Right lobe of liver (tissue), 6 donors: ENCODE measurements at regions not wholly inside any gene's neighbourhood (a gene's known extent, or its start where the extent isn't known, plus 50 kb on each side); places are given as distances from the start of the nearest gene placed in this dataset.

Experiments
- ATAC-seq, 4 donors: fragments of 200-7000 bp; cut with Tn5 transposase; one replicate each; pipeline ENCODE4 v1.9.1; 2020; ENCODE audit warnings: mild to moderate bottlenecking in 4 of 4, moderate library complexity in 4 of 4
- DNase-seq, 3 donors: peaks; one replicate each; pipeline ENCODE4 v3.0.0-alpha.2; 2020
- H3K27ac ChIP-seq, 3 donors: fragments of 200-600 bp; one replicate each; pipeline ENCODE4 v1.8.0; 2022
- H3K27me3 ChIP-seq, 2 donors: fragments of 200-600 bp; one replicate each; pipeline ENCODE4 v1.8.0; 2022
- H3K36me3 ChIP-seq, 4 donors: fragments of 200-600 bp; sonication (generic) in 1 of 4; one replicate each; pipeline versions ENCODE4 v1.5.1 to v1.8.0; 2017 to 2022; ENCODE audit warnings: control low read depth in 1 of 4
- H3K4me1 ChIP-seq, 4 donors: fragments of 200-600 bp; sonication (generic) in 1 of 4; one replicate each; pipeline versions ENCODE4 v1.5.1 to v1.8.0; 2017 to 2022; ENCODE audit warnings: control low read depth in 1 of 4
- H3K4me3 ChIP-seq, 3 donors: fragments of 200-600 bp; one replicate each; pipeline ENCODE4 v1.8.0; 2022
- H3K9me3 ChIP-seq, 4 donors: fragments of 200-600 bp; sonication (generic) in 1 of 4; one replicate each; pipeline versions ENCODE4 v1.5.1 to v1.8.0; 2017 to 2022; ENCODE audit warnings: control low read depth in 1 of 4
- POLR2A ChIP-seq: fragments of 450-650 bp; IDR thresholded peaks from one replicate; pipeline ENCODE4 v1.6.1; 2017; ENCODE audit warnings: antibody characterized with exemption, mild to moderate bottlenecking
- WGBS: methylation state at CpG from one replicate; pipeline ENCODE4 v1.1.6; 2018; ENCODE audit warnings: low coverage, low lambda C conversion rate; ENCODE audit not compliant: insufficient coverage; ENCODE audit errors: missing lambda C conversion rate; 5-methylcytosine and 5-hydroxymethylcytosine counted together
- intact Hi-C, 2 donors: fragments of 100-400 bp; cut with DNase I; formaldehyde crosslinking; loops; one replicate each; pipeline versions ENCODE4 v1.11.2 to v1.14.1; 2022
- TF ChIP-seq, protein P1 (sequence below), 4 donors: fragments of 200-600 bp in 3 of 4; fragments of 450-650 bp in 1 of 4; IDR thresholded peaks; one replicate each; pipeline versions ENCODE4 v1.5.1 to v1.8.0; 2016 to 2022; ENCODE audit warnings: antibody characterized with exemption in 4 of 4, mild to moderate bottlenecking in 2 of 4
- donor health status: DM: no; HTN: yes; CAD: no.
- donor health status: DM: no; HTN: no; CAD: no.
- donor health status: DM: no; HTN: no; CAD: no.
- donor health status: DM: no; HTN: yes; CAD: no.
- donor health status: DM: no; HTN: yes; CAD: no.

- TF ChIP-seq POLR2A: no peak
- TF ChIP-seq, protein P1, sequence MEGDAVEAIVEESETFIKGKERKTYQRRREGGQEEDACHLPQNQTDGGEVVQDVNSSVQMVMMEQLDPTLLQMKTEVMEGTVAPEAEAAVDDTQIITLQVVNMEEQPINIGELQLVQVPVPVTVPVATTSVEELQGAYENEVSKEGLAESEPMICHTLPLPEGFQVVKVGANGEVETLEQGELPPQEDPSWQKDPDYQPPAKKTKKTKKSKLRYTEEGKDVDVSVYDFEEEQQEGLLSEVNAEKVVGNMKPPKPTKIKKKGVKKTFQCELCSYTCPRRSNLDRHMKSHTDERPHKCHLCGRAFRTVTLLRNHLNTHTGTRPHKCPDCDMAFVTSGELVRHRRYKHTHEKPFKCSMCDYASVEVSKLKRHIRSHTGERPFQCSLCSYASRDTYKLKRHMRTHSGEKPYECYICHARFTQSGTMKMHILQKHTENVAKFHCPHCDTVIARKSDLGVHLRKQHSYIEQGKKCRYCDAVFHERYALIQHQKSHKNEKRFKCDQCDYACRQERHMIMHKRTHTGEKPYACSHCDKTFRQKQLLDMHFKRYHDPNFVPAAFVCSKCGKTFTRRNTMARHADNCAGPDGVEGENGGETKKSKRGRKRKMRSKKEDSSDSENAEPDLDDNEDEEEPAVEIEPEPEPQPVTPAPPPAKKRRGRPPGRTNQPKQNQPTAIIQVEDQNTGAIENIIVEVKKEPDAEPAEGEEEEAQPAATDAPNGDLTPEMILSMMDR (IDR thresholded peaks at IDR 0.05): no peak
- intact Hi-C loops: no loop called here
- no peaks in the 10 kb centered on the region for H3K36me3 ChIP-seq
- no peak overlapping the region for H3K27ac ChIP-seq
- no peaks in the 10 kb centered on the region for H3K9me3 ChIP-seq
- ATAC-seq: no peak
- H3K4me3 ChIP-seq: no peak overlapping the region
- 93% methylated on average over 2 of the region's 2 CpGs for WGBS
- no peak for DNase-seq
- no peaks in the 10 kb centered on the region for H3K27me3 ChIP-seq
- no peaks in the 10 kb centered on the region for H3K4me1 ChIP-seq
These were observed 116.4 kb upstream of the PUDP start for GRCh38 chrX:7264399-7264798.

- Histone ChIP-seq H3K4me1 (no peaks in the 10 kb centered on the region), H3K4me3 (no peak overlapping the region), H3K27ac (no peak overlapping the region), H3K27me3 (no peaks in the 10 kb centered on the region), H3K36me3 (no peaks in the 10 kb centered on the region), H3K9me3 (no peaks in the 10 kb centered on the region)
- DNase-seq (no peak), ATAC-seq (peak in 1 of 4 donors; percentile 83)
- TF ChIP-seq, protein P1 (IDR thresholded peaks at IDR 0.05): no peak
- TF ChIP-seq POLR2A: no peak
- 80% methylated on average over 2 of the region's 3 CpGs for WGBS
- intact Hi-C loops: no loop called here
These were observed 116.0 kb upstream of the PUDP start for GRCh38 chrX:7263961-7264360.

GRCh38 chrX:7263330-7263729, 115.4 kb upstream of the PUDP start:
- Histone ChIP-seq H3K4me3 (no peak overlapping the region), H3K9me3 (no peaks in the 10 kb centered on the region), H3K27ac (no peak overlapping the region), H3K36me3 (no peaks in the 10 kb centered on the region), H3K27me3 (no peaks in the 10 kb centered on the region), H3K4me1 (no peaks in the 10 kb centered on the region)
- intact Hi-C loops: no loop called here
- TF ChIP-seq, protein P1 (IDR thresholded peaks at IDR 0.05): no peak
- no peak for TF ChIP-seq POLR2A
- ATAC-seq (no peak), DNase-seq (no peak)
- 88% methylated on average over 5 of the region's 5 CpGs for WGBS

GRCh38 chrX:7262551-7262950, 114.6 kb upstream of the PUDP start:
- intact Hi-C loops: no loop called here
- DNase-seq (no peak), ATAC-seq (no peak)
- Histone ChIP-seq H3K4me3 (no peak overlapping the region), H3K4me1 (no peaks in the 10 kb centered on the region), H3K27me3 (no peaks in the 10 kb centered on the region), H3K27ac (no peak overlapping the region), H3K9me3 (no peaks in the 10 kb centered on the region), H3K36me3 (no peaks in the 10 kb centered on the region)
- TF ChIP-seq, protein P1 (IDR thresholded peaks at IDR 0.05): no peak
- TF ChIP-seq POLR2A: no peak

- H3K9me3 ChIP-seq: no peaks in the 10 kb centered on the region
- no peak for ATAC-seq
- intact Hi-C loops: no loop called here
- no peak overlapping the region for H3K27ac ChIP-seq
- DNase-seq: no peak
- no peak overlapping the region for H3K4me3 ChIP-seq
- no peaks in the 10 kb centered on the region for H3K36me3 ChIP-seq
- no peaks in the 10 kb centered on the region for H3K27me3 ChIP-seq
- TF ChIP-seq, protein P1 (IDR thresholded peaks at IDR 0.05): no peak
- TF ChIP-seq POLR2A: no peak
- H3K4me1 ChIP-seq: no peaks in the 10 kb centered on the region
- WGBS: 77% methylated on average over 5 of the region's 5 CpGs
These were observed 113.8 kb upstream of the PUDP start for GRCh38 chrX:7261672-7262332.
